HG03139 (cell line): ENCODE measurements at regions not wholly inside any gene's neighbourhood (a gene's known extent, or its start where the extent isn't known, plus 50 kb on each side); places are given as distances from the start of the nearest gene placed in this dataset.
"Not testable (repeated sequence)": the region's sequence is repeated elsewhere in the genome, so short reads cannot be mapped to it uniquely, and the experiment has no call there.

Experiments used
- ATAC-seq: cut with Tn5 transposase; IDR thresholded peaks from one replicate; pipeline ENCODE4 v1.9.1; 2021; ENCODE audit not compliant: unreplicated experiment

- not testable (repeated sequence) for ATAC-seq
Observed at GRCh38 chr3:194056323-194056722, 79.6 kb upstream of the HES1 start.

GRCh38 chr3:194056731-194057415, 79.1 kb upstream of the HES1 start:
- ATAC-seq = no peak

- no peak for ATAC-seq
Observed at GRCh38 chr3:194057570-194058188, 78.3 kb upstream of the HES1 start.

DNA sequence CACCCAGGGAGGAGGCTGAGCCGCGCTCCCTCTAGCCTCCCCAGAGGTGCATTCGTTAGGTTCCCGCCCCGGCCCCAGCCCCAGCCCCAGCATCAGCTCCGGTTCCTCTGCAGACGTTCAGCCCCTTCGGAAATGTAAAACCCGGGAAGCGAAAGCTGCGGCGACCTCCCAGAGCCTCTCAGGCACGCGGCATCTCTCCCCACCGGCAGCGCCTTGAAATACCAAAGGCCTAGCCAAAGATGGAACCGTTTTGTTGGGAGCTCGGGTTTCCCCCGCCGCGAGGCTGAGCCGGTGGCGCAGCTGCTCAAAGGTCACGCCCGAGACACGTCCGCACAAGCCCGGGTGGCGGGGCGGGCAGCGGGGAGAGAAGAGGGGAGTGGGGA, 77.8 kb upstream of the HES1 start:
- ATAC-seq = peak; percentile 67

GRCh38 chr3:194058753-194059152, 77.2 kb upstream of the HES1 start:
- ATAC-seq = no peak

DNA sequence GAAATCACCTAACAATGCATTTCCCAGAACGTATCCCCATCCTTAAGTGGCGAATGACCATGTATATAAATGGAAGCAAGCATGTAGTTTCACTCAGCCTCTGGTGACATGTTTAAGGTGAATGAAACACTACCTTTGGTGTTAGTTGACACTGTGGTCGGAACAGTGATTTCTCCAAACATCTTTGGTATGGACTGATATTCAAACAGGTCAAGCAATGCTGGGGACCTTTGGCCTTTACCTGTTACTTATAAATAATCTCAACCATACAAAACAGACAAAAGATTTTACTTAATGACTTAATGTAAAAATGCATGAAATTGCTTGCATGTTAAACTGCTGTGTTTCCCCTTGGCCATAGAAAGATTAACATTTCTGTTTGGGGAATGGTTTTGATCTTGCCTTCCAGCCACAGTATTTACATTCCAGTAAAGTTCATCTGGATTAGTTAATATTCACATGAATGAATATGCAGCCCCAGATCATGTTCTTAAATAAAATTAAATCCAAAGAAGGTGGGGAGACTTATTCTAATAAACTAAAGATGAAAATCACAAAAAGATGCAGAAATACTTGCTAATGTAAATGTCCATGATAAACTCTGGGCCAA, 74.4 kb upstream of the HES1 start:
- no peak for ATAC-seq

GRCh38 chr3:194062830-194063229, 73.1 kb upstream of the HES1 start:
- no peak for ATAC-seq

- no peak for ATAC-seq
Observed at GRCh38 chr3:194064380-194065332, 71.3 kb upstream of the HES1 start.

DNA sequence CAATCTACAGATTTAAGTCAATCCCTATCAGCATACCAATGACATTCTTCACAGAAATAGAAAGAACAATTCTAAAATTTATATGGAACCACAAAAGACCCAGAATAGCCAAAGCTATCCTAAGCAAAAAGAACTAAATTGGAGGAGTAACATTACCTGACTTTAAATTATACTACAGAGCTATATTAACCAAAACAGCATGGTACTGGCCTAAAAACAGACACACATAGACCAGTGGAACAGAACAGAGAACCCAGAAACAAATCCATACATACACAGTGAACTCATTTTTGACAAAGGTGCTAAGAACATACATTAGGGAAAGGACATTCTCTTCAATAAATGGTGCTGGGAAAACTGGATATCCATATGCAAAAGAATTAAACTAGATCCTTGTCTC, 68.6 kb upstream of the HES1 start:
- not testable (repeated sequence) for ATAC-seq

DNA sequence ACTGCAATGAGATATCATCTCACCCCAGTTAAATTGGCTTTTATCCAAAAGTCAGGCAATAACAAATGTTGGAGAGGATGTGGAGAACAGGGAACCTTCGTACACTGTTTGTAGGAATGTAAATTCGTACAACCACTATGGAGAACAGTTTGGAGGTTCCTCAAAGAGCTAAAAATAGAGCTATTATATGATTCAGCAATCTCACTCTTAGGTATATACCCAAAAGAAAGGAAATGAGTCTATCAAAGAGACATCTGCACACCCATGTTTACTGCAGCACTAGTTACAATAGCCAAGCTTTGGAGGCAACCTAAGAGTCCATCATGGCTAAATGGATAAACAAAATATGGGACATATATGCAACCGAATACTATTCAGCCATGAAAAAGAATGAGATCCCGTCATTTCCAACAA, 68.0 kb upstream of the HES1 start:
- no peak for ATAC-seq

DNA sequence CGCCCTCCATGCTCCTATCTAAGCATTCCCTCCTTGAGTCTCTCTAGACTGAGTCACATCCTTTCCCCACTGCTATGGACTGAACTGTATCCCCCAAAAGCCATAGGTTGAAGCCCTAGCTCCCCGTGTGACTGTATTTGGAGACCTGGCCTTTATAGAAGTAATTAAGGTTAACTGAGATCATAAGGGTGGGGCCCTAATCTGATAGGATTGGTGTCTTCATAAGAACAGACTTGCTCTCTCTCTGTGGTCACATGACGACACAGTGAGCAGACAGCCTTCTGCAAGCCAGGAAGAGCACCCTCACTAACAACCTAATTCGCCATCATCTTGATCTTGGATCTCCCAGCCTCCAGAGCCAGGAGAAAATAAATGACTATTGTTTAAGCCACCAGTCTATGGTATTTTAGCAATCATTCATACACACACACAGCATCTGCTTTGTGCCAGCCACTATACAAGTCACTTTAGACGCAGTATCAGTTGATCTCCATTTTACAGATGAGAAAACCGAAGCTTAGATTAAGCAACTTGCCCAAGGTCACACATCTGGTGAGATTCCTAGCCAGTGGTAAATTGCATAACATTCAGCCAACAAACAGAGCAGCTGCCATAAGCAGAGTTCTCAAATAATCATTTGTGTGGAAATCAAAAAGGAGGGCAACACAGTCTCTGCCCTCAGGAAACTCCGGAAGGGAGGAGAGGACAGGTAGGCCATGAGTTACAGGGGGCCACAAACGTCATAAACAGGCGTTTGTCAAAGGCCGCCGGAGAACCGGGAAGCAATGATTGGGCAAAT, 66.3 kb upstream of the HES1 start:
- ATAC-seq = no peak

DNA sequence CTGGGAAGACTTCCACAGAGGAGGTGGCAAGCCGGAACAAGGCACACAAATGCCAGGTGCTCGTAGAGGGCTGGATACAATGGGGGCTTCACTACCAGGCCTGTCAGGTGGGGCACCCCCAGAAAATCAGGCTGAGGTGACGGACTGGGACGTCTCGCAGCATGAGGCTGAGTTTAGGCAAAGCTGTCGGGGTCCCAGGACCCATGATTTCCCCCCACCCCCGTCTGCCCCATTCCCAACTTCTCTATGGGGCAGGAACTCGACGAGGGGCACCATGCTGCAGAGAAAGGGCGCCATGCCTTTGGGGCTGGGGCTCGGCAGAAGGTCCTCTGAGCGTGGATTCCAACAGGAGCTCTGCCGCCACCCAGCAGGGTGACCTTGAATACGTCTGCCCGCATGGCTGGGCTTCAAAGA, 65.7 kb upstream of the HES1 start:
- ATAC-seq = no peak

GRCh38 chr3:194070634-194071409, 65.1 kb upstream of the HES1 start:
- ATAC-seq = peak; percentile 93

DNA sequence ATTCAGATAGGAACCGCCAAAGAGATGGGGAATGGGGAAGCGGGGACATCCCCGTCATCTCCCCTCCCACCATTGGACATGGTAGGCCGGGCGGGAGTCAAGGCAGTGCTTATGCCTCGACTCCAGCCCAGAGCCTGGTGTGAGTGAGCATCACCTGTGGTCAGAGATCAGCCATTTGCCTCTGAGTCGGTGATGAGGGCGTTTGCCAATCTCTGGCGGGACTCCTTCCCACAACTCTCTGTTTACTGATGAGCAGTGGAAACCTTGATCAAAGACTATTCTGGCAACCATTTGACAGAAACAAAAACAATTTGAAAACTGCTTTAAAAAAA, 63.9 kb upstream of the HES1 start:
- ATAC-seq = no peak

DNA sequence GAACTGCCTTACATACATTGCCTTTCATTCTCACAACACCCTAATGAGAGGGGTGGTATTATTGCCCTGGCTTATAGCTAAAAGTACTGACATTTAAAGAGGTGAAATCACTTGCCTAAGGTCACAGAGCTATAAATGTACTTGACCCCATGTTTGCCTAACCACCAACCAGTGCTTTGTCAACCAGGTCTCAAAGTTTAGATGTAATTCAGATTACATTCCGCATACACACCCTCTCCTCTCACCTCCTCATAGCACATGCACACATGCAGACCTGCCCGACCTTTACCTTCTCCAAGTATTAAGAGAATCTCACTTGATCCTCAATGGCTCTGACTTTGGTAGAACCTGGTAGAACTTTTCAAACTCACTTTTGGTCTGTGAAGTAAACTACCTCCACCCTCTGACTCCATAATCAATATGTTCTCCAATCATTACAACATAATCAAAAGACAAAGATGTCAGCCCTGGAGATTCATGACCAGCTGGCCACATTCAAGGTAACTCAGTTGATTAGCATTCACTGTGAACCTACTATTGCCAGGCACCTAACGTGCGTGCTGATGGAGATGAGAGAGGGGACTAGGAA, 63.2 kb upstream of the HES1 start:
- no peak for ATAC-seq

DNA sequence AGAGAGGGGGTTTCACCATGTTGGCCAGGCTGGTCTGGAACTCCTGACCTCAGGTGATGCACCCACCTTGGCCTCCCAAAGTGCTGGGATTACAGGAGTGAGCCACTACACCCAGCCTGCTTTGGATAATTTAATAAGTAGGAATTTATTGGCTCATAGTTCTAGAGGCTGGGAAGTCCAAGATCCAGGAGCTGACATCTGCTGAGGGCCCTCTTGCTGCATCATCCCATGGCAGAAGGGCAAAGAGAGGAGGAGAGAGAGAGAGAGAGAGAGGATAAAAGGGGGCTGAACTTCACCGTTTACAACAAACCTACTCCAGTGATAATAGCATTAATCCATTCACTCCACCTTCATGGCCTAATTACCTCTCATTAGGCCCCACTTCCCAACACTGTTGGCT, 62.0 kb upstream of the HES1 start:
- ATAC-seq = no peak

- ATAC-seq = no peak
Observed at GRCh38 chr3:194075088-194075615, 60.8 kb upstream of the HES1 start.

DNA sequence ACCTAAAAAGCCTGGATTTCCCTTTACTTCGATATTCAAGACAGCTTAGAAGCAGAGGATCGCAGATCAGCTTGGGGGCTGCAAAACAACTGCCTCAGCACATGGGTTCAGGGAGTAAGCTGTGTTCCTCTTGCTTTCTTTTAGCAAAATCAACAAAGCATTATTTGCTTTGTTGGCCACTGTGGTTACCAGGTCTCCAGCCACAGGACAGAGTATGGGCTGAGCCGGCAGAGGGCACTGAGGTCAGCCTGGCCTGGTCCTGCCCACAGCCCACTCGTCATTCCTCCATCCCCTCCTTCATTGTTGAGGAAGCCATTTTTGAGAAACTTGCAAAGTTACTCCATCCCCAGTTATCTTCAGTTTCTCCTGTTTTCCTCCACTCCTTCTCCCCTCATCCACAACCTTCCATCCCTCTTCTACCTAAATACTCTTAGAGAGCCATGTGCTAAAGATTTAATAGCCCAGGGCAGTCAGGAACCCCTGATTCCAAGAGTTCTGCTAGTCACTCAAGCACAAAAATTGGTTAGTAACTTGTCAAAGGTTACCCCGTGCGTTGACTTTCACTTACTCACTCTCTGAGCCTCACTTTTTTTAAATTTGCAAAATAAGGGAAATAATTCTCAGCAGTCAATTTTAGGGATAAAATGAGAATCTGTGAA, 60.0 kb upstream of the HES1 start:
- no peak for ATAC-seq

DNA sequence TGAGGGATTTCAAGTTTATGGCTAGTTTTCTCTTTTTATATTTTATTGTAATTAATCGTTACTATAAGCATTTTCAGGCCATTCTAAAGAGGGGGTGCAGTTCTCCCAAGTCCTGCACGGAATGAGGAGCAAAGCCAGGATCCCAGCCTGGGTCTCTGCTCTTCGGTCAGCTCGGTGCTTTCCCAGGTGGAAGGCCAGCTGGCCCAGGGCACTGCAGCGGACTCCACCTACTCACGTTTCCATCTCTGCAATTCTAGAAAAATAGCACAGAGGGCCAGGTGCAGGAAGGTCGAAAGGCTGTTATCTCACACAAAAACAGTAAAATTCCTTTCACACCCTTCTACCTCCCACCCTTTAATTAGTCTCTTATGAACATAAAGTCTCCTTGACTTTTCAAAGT, 59.5 kb upstream of the HES1 start:
- ATAC-seq = no peak
